Aorta (tissue), 5 donors: ENCODE measurements at regions not wholly inside any gene's neighbourhood (a gene's known extent, or its start where the extent isn't known, plus 50 kb on each side); places are given as distances from the start of the nearest gene placed in this dataset.

Source experiments
- ATAC-seq: fragments of 200-7000 bp; cut with Tn5 transposase; one replicate; pipeline ENCODE4 v1.9.1; 2022; ENCODE audit warnings: moderate library complexity; ENCODE audit not compliant: low FRiP score
- DNase-seq, 2 donors: peaks; one replicate each; pipeline ENCODE4 v3.0.0-alpha.2; 2020
- H3K27ac ChIP-seq, 2 donors: one replicate each; pipeline ENCODE4 v1.5.1; 2013; ENCODE audit warnings: low read length in 2 of 2, mild to moderate bottlenecking in 2 of 2, moderate library complexity in 2 of 2, control low read depth in 1 of 2, inconsistent platforms in 1 of 2, low read depth in 1 of 2
- H3K27me3 ChIP-seq, 2 donors: one replicate each; pipeline ENCODE4 v1.6.1; 2013; ENCODE audit warnings: control low read depth in 1 of 2, low read length in 1 of 2, mild to moderate bottlenecking in 1 of 2, moderate library complexity in 1 of 2; ENCODE audit not compliant: insufficient read depth in 2 of 2, control insufficient read depth in 1 of 2
- H3K36me3 ChIP-seq, 2 donors: one replicate each; pipeline ENCODE4 v1.6.1; 2013; ENCODE audit warnings: control low read depth in 1 of 2, low read length in 1 of 2, mild to moderate bottlenecking in 1 of 2; ENCODE audit not compliant: insufficient read depth in 2 of 2, control insufficient read depth in 1 of 2
- H3K4me1 ChIP-seq, 2 donors: one replicate each; pipeline ENCODE4 v1.6.1; 2013; ENCODE audit warnings: low read length in 2 of 2, control low read depth in 1 of 2, mild to moderate bottlenecking in 1 of 2, moderate library complexity in 1 of 2; ENCODE audit not compliant: insufficient read depth in 2 of 2, control insufficient read depth in 1 of 2
- H3K4me3 ChIP-seq, 2 donors: one replicate each; pipeline ENCODE4 v1.5.1; 2013; ENCODE audit warnings: low read length in 2 of 2, control low read depth in 1 of 2, mild to moderate bottlenecking in 1 of 2
- H3K9me3 ChIP-seq: one replicate; pipeline ENCODE4 v1.6.1; 2013; ENCODE audit warnings: mild to moderate bottlenecking, low read length; ENCODE audit not compliant: control insufficient read depth
- WGBS, 2 donors: extraction: QIAGEN DNeasy Blood & Tissue Kit; methylation state at CpG; one replicate each; pipeline ENCODE4 v1.1.7; 2013; 5-methylcytosine and 5-hydroxymethylcytosine counted together
- intact Hi-C, 2 donors: fragments of 100-400 bp; cut with DNase I; formaldehyde crosslinking; loops; one replicate each; pipeline versions ENCODE4 v1.14.2 to v1.15.0; 2022
- donor health status: healthy with polysubstance abuse.
- donor health status: Bipolar disorder and iron deficiency.
- donor health status: DM: no; HTN: no; CAD: no.
- donor health status: DM: no; HTN: no; CAD: no.
- donor health status: DM: yes; HTN: yes; CAD: no.

DNA sequence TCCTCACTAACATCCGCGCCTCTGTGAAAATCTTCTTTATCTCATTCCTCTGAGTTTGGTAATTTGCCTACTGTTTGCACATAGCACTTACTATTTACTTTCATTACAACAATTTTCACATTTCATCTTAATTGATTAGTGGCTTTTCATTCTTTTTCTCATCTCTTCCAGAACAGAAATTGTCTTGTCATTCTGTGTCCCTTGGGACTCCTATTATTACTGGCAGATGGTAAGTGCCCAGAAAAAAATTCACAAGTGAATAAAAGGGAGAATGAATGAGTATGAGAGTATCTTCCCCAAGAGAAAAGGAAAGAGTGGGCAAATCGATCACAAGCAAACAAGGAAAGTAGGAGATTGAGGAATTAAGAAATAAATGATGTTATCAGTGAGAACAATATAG is 876.1 kb downstream of the TLE4 start:
- Histone ChIP-seq H3K4me3 (no peak overlapping the region), H3K27me3 (no peaks in the 10 kb centered on the region), H3K36me3 (no peaks in the 10 kb centered on the region), H3K4me1 (no peaks in the 10 kb centered on the region), H3K9me3 (peaks cover 2% of the 10 kb centered on the region), H3K27ac (no peak overlapping the region)
- DNase-seq (no peak), ATAC-seq (no peak)
- intact Hi-C loops, result no loop called here
- 95 to 96% methylated on average over 3 of the region's 3 CpGs for WGBS, 2 donors

DNA sequence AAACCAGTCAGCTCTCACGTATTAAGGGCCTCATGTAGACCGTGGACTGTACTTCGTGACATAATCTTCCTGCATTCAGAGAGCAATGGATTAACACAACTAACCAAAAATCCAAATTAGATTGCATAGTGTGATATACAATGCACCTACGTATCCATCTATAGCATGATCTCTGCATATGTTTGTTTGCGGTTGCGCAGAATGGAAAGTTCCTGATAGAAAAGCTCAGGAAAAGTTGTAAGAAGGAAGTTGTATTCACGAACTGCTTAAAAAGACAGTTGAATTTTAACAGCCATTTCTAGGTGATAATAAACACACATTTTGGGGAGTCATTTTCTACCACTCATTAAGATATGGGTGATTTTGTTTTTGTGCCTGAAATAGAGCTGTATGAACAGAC is 869.0 kb downstream of the TLE4 start:
- WGBS, 2 donors, result 95 to 96% methylated on average over 7 of the region's 7 CpGs
- DNase-seq, result no peak
- Histone ChIP-seq H3K4me3 (no peak overlapping the region), H3K36me3 (no peaks in the 10 kb centered on the region), H3K27me3 (no peaks in the 10 kb centered on the region), H3K4me1 (no peaks in the 10 kb centered on the region), H3K9me3 (peaks cover 2% of the 10 kb centered on the region), H3K27ac (no peak overlapping the region)
- ATAC-seq, result no peak
- intact Hi-C loops, result no loop called here

DNA sequence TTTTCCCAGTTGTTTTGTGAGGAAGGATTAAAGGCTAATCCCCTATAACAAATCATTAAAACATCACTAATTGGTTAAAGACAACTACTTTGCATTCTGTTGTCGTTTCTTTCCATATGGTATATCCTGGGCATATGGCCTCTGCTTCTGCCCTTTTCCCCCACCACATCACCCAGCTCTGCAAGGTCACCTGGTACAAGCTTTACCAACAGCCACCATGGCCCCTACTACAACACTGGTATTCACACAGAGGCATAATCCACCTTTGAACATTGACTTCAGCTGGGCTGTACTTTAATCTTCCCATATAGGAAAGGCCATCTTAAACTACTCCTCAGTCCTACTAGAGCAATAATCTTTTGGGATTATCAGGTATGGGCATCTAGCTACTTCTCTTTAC is 866.1 kb downstream of the TLE4 start:
- Histone ChIP-seq H3K9me3 (no peaks in the 10 kb centered on the region), H3K27ac (no peak overlapping the region), H3K4me1 (no peaks in the 10 kb centered on the region), H3K4me3 (no peak overlapping the region), H3K27me3 (no peaks in the 10 kb centered on the region), H3K36me3 (no peaks in the 10 kb centered on the region)
- 85 to 100% methylated on average over 1 of the region's 1 CpG for WGBS, 2 donors
- ATAC-seq (no peak), DNase-seq (no peak)
- intact Hi-C loops, result no loop called here

DNA sequence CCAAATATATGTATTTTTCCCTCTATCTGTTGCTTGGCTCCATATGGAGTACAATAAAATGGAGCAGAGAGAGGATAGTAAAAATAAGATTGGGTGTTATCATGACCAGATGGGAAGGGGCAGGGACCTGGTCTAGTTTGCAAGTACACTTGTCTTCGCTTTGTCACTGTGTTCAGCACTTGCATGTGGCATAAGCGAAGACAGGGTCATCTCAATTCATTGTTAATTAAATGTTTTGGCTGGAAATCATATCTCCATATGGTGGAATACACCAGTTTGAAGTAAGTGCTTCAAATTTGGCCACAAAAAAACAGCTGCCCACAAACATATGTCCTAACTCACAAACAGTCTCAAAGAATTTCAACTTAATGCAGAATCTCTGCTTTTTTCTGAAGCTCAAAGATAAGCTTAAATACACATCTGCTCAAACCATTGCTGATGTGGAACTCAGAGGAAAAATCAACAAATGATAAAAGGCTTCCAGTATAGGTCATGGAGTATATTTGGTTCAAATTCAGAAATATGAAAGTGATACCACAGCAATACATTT is 865.4 kb downstream of the TLE4 start:
- intact Hi-C loops, result no loop called here
- no peaks in the 10 kb centered on the region for H3K36me3 ChIP-seq
- no peak overlapping the region for H3K27ac ChIP-seq
- DNase-seq (no peak), ATAC-seq (no peak)
- H3K27me3 ChIP-seq, result no peaks in the 10 kb centered on the region
- 97 to 98% methylated on average over 2 of the region's 2 CpGs for WGBS, 2 donors
- H3K4me3 ChIP-seq, result no peak overlapping the region
- no peaks in the 10 kb centered on the region for H3K9me3 ChIP-seq
- no peaks in the 10 kb centered on the region for H3K4me1 ChIP-seq

DNA sequence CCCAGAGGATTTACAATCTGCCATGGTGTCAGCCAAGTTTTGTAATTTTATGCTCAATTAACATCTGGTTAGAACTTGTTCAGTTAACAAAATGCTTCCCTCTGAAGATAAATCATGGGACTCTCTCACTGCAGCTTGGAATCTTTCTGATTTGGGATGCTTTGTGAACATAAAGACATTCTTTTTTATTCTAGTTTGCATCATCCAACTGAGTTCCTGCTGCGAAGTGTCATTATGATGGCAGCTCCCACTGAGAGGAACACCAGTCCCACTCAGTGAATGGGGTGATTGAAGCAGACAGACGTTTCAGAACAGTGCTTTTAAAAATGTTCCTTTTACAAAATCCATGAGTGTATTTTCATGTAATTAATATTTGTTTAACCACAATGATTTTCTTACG is 863.8 kb downstream of the TLE4 start:
- Histone ChIP-seq H3K27ac (no peak overlapping the region), H3K4me3 (no peak overlapping the region), H3K36me3 (no peaks in the 10 kb centered on the region), H3K9me3 (no peaks in the 10 kb centered on the region), H3K4me1 (no peaks in the 10 kb centered on the region), H3K27me3 (no peaks in the 10 kb centered on the region)
- WGBS, 2 donors, result 74 to 77% methylated on average over 3 of the region's 3 CpGs
- no peak for DNase-seq
- intact Hi-C loops, result no loop called here
- no peak for ATAC-seq

DNA sequence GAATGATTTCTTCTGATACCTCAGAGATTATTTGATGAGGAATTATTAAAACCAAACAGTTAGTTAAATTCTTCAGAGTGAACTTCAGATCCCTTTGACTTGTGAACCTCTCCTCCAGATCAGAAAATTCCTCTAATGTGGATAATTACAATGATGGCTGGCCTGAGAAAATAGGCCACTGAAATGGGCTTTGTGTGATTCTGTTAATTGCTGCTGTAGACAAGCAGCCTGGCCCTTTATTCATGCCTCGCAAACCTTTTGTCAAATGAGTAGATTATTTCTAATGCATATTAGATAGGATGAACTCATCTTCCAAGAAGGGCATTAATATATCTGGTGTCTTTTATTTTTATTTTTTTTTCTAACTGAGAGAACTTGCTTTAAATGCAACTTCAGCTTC is 855.2 kb downstream of the TLE4 start:
- no peak overlapping the region for H3K4me3 ChIP-seq
- 97 to 98% methylated on average over 1 of the region's 1 CpG for WGBS, 2 donors

DNA sequence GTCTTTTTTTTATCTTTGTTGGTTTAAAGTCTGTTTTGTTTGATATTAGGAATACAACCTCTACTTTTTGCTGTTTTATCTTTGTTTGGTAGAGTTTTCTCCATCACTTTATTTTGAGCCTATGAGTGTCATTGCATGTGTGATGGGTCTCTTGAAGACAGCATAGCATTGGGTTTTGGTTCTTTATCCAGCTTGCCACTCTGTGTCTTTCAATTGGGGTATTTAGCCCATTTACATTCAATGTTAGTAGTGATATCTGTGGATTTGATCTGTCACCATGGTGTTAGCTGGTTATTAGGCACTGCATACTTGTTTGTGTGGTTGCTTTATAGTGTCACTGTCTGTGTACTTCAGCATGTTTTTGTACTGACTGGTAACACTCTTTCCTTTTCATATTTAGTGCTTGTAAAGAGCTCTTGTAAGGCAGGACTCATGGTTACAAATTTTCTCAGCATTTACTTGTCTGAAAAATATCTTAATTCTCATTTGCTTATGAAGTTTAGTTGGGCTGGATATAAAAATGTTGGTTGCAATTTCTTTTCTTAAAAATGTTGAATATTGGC is 845.5 kb downstream of the TLE4 start:
- Histone ChIP-seq H3K9me3 (peaks cover 2% of the 10 kb centered on the region), H3K4me1 (no peaks in the 10 kb centered on the region), H3K27ac (no peak overlapping the region), H3K4me3 (no peak overlapping the region), H3K27me3 (no peaks in the 10 kb centered on the region), H3K36me3 (no peaks in the 10 kb centered on the region)
- intact Hi-C loops, result no loop called here
- ATAC-seq, result no peak
- DNase-seq, result no peak

More for the DNA sequence above, 855.2 kb downstream of the TLE4 start:
- ATAC-seq (no peak), DNase-seq (no peak)
- Histone ChIP-seq H3K27ac (no peak overlapping the region), H3K4me1 (no peaks in the 10 kb centered on the region), H3K9me3 (no peaks in the 10 kb centered on the region), H3K36me3 (no peaks in the 10 kb centered on the region), H3K27me3 (no peaks in the 10 kb centered on the region)
- intact Hi-C loops, result no loop called here

DNA sequence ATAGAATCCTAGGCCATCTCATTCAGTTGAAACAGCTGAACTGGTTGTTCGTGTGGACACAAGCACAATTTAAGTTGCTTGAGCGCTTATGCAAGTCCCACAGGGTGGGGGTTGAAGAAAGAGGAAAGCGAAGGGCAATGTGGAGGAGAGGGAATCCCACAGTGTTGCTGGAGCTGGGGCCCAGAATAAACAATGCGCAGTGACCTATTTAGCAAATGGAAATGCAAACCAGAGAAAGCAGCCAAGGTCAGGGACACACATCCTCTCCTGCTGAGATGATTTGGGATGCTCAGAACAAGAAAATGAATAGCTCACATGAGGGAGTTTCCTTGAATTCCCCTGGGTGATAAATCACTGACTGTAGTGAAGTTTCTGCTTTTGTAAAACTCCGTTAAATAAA is 838.3 kb downstream of the TLE4 start:
- H3K4me3 ChIP-seq, result no peak overlapping the region
- no peaks in the 10 kb centered on the region for H3K27me3 ChIP-seq
- DNase-seq (no peak), ATAC-seq (no peak)
- WGBS, 2 donors, result 61 to 64% methylated on average over 5 of the region's 5 CpGs
- H3K4me1 ChIP-seq, result no peaks in the 10 kb centered on the region
- intact Hi-C loops, result no loop called here
- H3K27ac ChIP-seq, result no peak overlapping the region
- no peaks in the 10 kb centered on the region for H3K36me3 ChIP-seq
- H3K9me3 ChIP-seq, result no peaks in the 10 kb centered on the region

DNA sequence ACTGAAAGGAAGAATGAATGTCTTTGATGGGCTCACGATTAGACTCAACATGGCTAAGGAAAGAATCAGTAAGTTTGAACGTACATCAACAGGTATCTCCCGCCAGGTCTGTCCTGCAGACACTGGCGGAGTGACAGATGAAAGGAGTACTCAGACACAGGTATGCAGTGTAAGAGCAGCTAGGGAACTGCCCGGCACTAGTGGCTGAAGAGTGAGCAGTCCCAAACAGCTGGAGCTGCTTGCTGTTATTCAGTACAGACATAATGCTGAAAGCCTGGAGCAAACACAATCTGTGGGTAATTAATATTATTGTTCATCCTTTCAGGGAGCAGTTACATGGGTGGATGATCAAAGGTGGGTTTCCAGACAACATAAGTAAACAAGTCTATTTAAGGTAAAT is 835.5 kb downstream of the TLE4 start:
- no peak for DNase-seq
- Histone ChIP-seq H3K36me3 (no peaks in the 10 kb centered on the region), H3K27me3 (no peaks in the 10 kb centered on the region), H3K4me1 (no peaks in the 10 kb centered on the region), H3K4me3 (no peak overlapping the region), H3K27ac (no peak overlapping the region), H3K9me3 (no peaks in the 10 kb centered on the region)
- intact Hi-C loops, result no loop called here
- 95 to 97% methylated on average over 5 of the region's 5 CpGs for WGBS, 2 donors
- no peak for ATAC-seq
